H9 (cell line): ENCODE measurements at regions not wholly inside any gene's neighbourhood (a gene's known extent, or its start where the extent isn't known, plus 50 kb on each side); places are given as distances from the start of the nearest gene placed in this dataset.

Source experiments
- DNase-seq: peaks from one replicate; pipeline ENCODE4 v3.0.0-alpha.2; 2017
- H2AFZ ChIP-seq: one replicate; pipeline ENCODE4 v1.6.1; 2013; ENCODE audit warnings: mild to moderate bottlenecking, low read length, control low read depth, moderate library complexity
- H2AK5ac ChIP-seq: 2 replicates; pipeline ENCODE4 v1.6.1; 2013; ENCODE audit warnings: low read length, control low read depth, mixed read lengths; ENCODE audit not compliant: insufficient read length
- H2BK120ac ChIP-seq: one replicate; pipeline ENCODE4 v1.6.1; 2013; ENCODE audit warnings: low read depth, mild to moderate bottlenecking, low read length, control low read depth, inconsistent platforms; ENCODE audit not compliant: poor library complexity, severe bottlenecking
- H2BK12ac ChIP-seq: 2 replicates; pipeline ENCODE4 v1.6.1; 2013; ENCODE audit warnings: low read length, control low read depth, mixed read lengths, low read depth; ENCODE audit not compliant: insufficient read length
- H2BK15ac ChIP-seq: 2 replicates; pipeline ENCODE4 v1.6.1; 2013; ENCODE audit warnings: low read depth, low read length, control low read depth
- H2BK20ac ChIP-seq: one replicate; pipeline ENCODE4 v1.6.1; 2013; ENCODE audit warnings: low read depth, mild to moderate bottlenecking, low read length, control low read depth, inconsistent platforms; ENCODE audit not compliant: poor library complexity, severe bottlenecking
- H2BK5ac ChIP-seq: 2 replicates; pipeline ENCODE4 v1.6.1; 2013; ENCODE audit warnings: low read length, control low read depth, mixed read lengths; ENCODE audit not compliant: insufficient read length
- H3K14ac ChIP-seq: 2 replicates; pipeline ENCODE4 v1.6.1; 2013; ENCODE audit warnings: low read length, control low read depth; ENCODE audit not compliant: insufficient read depth
- H3K18ac ChIP-seq: 2 replicates; pipeline ENCODE4 v1.6.1; 2013; ENCODE audit warnings: low read depth, mild to moderate bottlenecking, mixed read lengths, low read length, control low read depth; ENCODE audit not compliant: insufficient read length
- H3K23ac ChIP-seq: 2 replicates; pipeline ENCODE4 v1.6.1; 2013; ENCODE audit warnings: low read length, control low read depth, mixed read lengths, low read depth; ENCODE audit not compliant: insufficient read length
- H3K23me2 ChIP-seq: 2 replicates; pipeline ENCODE4 v1.6.1; 2013; ENCODE audit warnings: low read depth, mild to moderate bottlenecking, mixed read lengths, low read length, control low read depth; ENCODE audit not compliant: insufficient read length, poor library complexity, severe bottlenecking
- H3K27ac ChIP-seq: 2 replicates; pipeline ENCODE4 v1.5.1; 2013; ENCODE audit warnings: low read length, control low read depth, mixed read lengths, low read depth; ENCODE audit not compliant: insufficient read length
- H3K27me3 ChIP-seq: 2 replicates; pipeline ENCODE4 v1.6.1; 2013; ENCODE audit warnings: low read length, control low read depth, inconsistent platforms; ENCODE audit not compliant: insufficient read depth
- H3K4ac ChIP-seq: 2 replicates; pipeline ENCODE4 v1.6.1; 2013; ENCODE audit warnings: low read depth, mild to moderate bottlenecking, control low read depth, inconsistent platforms, low read length, moderate library complexity
- H3K4me1 ChIP-seq: 2 replicates; pipeline ENCODE4 v1.6.1; 2013; ENCODE audit warnings: low read length, control low read depth, inconsistent platforms; ENCODE audit not compliant: insufficient read depth
- H3K4me2 ChIP-seq: 2 replicates; pipeline ENCODE4 v1.6.1; 2013; ENCODE audit warnings: low read length, control low read depth, mixed read lengths; ENCODE audit not compliant: insufficient read length, insufficient read depth
- H3K56ac ChIP-seq: 2 replicates; pipeline ENCODE4 v1.6.1; 2013; ENCODE audit warnings: low read depth, mild to moderate bottlenecking, mixed read lengths, low read length, control low read depth; ENCODE audit not compliant: insufficient read length
- H3K79me1 ChIP-seq: 2 replicates; pipeline ENCODE4 v1.6.1; 2013; ENCODE audit warnings: low read depth, mild to moderate bottlenecking, moderate library complexity, low read length, control low read depth, inconsistent platforms; ENCODE audit not compliant: insufficient read depth, poor library complexity, severe bottlenecking
- H3K79me2 ChIP-seq: 2 replicates; pipeline ENCODE4 v1.6.1; 2013; ENCODE audit warnings: low read length, control low read depth, inconsistent platforms; ENCODE audit not compliant: insufficient read depth
- H3K9ac ChIP-seq: 2 replicates; pipeline ENCODE4 v1.6.1; 2013; ENCODE audit warnings: low read length, control low read depth, mixed read lengths; ENCODE audit not compliant: insufficient read length; ENCODE audit errors: extremely low read depth
- H3K9me3 ChIP-seq: one replicate; pipeline ENCODE4 v1.6.1; 2013; ENCODE audit warnings: low read depth, low read length, inconsistent platforms; ENCODE audit not compliant: control insufficient read depth
- H3T11ph ChIP-seq: one replicate; pipeline ENCODE4 v1.6.1; 2013; ENCODE audit warnings: mild to moderate bottlenecking, low read length, control low read depth, inconsistent platforms
- H4K20me1 ChIP-seq: one replicate; pipeline ENCODE4 v1.6.1; 2013; ENCODE audit not compliant: control insufficient read depth, insufficient read length, insufficient read depth
- H4K5ac ChIP-seq: 2 replicates; pipeline ENCODE4 v1.6.1; 2013; ENCODE audit warnings: low read depth, mild to moderate bottlenecking, mixed read lengths, low read length, control low read depth; ENCODE audit not compliant: insufficient read length
- H4K8ac ChIP-seq: replicated peaks from 2 replicates; pipeline ENCODE4 v1.6.1; 2013; ENCODE audit warnings: low read length, control low read depth, mixed read lengths, low read depth; ENCODE audit not compliant: insufficient read length
- H4K91ac ChIP-seq: 2 replicates; pipeline ENCODE4 v1.6.1; 2013; ENCODE audit warnings: low read depth, mild to moderate bottlenecking, moderate library complexity, mixed read lengths, low read length, control low read depth; ENCODE audit not compliant: insufficient read length
- H3K27ac Mint-ChIP-seq, 3 experiments: 2 replicates in 2 of 3; 3 replicates in 1 of 3; pipeline ENCODE4 v1.8.0; 2020 to 2021; ENCODE audit warnings: mixed read lengths in 3 of 3, mild to moderate bottlenecking in 1 of 3, moderate library complexity in 1 of 3
- H3K27me3 Mint-ChIP-seq: 2 replicates; pipeline ENCODE4 v1.8.0; 2021; ENCODE audit warnings: low read depth, mild to moderate bottlenecking, moderate library complexity, mixed read lengths
- H3K36me3 Mint-ChIP-seq, 3 experiments: 2 replicates in 2 of 3; 3 replicates in 1 of 3; pipeline ENCODE4 v1.8.0; 2020 to 2021; ENCODE audit warnings: low read depth in 3 of 3, mixed read lengths in 3 of 3; ENCODE audit not compliant: insufficient read depth in 1 of 3
- H3K4me1 Mint-ChIP-seq, 2 experiments: 2 replicates each; pipeline ENCODE4 v1.8.0; 2020; ENCODE audit warnings: mixed read lengths in 2 of 2
- H3K4me3 Mint-ChIP-seq, 2 experiments: 2 replicates in 1 of 2; 3 replicates in 1 of 2; pipeline ENCODE4 v1.8.0; 2020 to 2021; ENCODE audit warnings: mild to moderate bottlenecking in 2 of 2, mixed read lengths in 2 of 2, moderate library complexity in 1 of 2
- H3K9me3 Mint-ChIP-seq, 2 experiments: 2 replicates in 1 of 2; 3 replicates in 1 of 2; pipeline ENCODE4 v1.8.0; 2020; ENCODE audit warnings: mild to moderate bottlenecking in 2 of 2, mixed read lengths in 2 of 2, moderate library complexity in 1 of 2
- WGBS: extraction: QIAGEN DNeasy Blood & Tissue Kit; methylation state at CpG from one replicate; pipeline ENCODE4 v1.1.7; 2013; ENCODE audit warnings: missing lambda C conversion rate, low lambda C conversion rate, mixed read lengths; ENCODE audit not compliant: insufficient read length; ENCODE audit errors: extremely low coverage; 5-methylcytosine and 5-hydroxymethylcytosine counted together
- TF ChIP-seq, protein P1 (sequence below): fragments of 200-600 bp; sonication (generic); conservative IDR thresholded peaks from 3 replicates; pipeline ENCODE4 v1.8.0; 2021; ENCODE audit warnings: antibody characterized with exemption, mild to moderate bottlenecking

DNA sequence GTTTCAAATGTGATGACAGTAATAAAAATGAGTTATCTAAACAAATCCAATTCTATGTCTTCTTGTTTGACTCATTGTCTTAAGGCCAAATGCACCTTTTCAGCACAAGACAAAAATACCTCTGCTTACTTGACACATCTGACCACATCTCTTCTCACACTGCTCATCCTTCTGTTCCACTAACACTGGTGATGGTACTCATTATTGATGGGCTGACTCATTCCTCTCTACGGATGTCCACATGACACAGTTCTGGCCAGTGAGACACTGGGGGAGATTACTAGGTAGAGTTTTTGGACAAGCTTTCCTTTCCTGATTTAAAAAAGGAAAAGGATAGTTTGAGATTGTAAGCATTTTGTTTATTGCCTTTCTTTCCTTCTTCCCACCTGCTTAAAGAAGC, 410.6 kb upstream of the THRB start:
- Histone ChIP-seq H3K23ac (no peak overlapping the region), H3K9ac (no peak overlapping the region), H2BK15ac (no peak overlapping the region), H3K79me1 (no peaks in the 10 kb centered on the region), H3K27ac (no peak overlapping the region), H2BK12ac (no peak overlapping the region), H3K56ac (no peak overlapping the region), H3K9me3 (no peaks in the 10 kb centered on the region), H2BK20ac (no peak overlapping the region), H3T11ph (no peak overlapping the region), H2AK5ac (no peak overlapping the region), H4K20me1 (no peaks in the 10 kb centered on the region), H3K27me3 (no peaks in the 10 kb centered on the region), H3K18ac (no peak overlapping the region), H2BK120ac (no peak overlapping the region), H3K14ac (no peak overlapping the region), H3K4me2 (no peak overlapping the region), H4K8ac (no peak overlapping the region), H3K79me2 (no peaks in the 10 kb centered on the region), H4K5ac (no peak overlapping the region), H3K4ac (no peak overlapping the region), H2BK5ac (no peak overlapping the region), H3K23me2 (no peaks in the 10 kb centered on the region), H2AFZ (no peak overlapping the region), H4K91ac (no peak overlapping the region), H3K4me1 (no peaks in the 10 kb centered on the region)
- no peak overlapping the region for H3K4me3 Mint-ChIP-seq
- no peaks in the 10 kb centered on the region for H3K9me3 Mint-ChIP-seq
- H3K27me3 Mint-ChIP-seq: no peaks in the 10 kb centered on the region
- no peak for DNase-seq
- no peaks in the 10 kb centered on the region for H3K4me1 Mint-ChIP-seq
- no peaks in the 10 kb centered on the region for H3K36me3 Mint-ChIP-seq
- no CpG with 5 or more reads among the region's 1 CpG for WGBS
- H3K27ac Mint-ChIP-seq: no peak overlapping the region
- TF ChIP-seq, protein P1, sequence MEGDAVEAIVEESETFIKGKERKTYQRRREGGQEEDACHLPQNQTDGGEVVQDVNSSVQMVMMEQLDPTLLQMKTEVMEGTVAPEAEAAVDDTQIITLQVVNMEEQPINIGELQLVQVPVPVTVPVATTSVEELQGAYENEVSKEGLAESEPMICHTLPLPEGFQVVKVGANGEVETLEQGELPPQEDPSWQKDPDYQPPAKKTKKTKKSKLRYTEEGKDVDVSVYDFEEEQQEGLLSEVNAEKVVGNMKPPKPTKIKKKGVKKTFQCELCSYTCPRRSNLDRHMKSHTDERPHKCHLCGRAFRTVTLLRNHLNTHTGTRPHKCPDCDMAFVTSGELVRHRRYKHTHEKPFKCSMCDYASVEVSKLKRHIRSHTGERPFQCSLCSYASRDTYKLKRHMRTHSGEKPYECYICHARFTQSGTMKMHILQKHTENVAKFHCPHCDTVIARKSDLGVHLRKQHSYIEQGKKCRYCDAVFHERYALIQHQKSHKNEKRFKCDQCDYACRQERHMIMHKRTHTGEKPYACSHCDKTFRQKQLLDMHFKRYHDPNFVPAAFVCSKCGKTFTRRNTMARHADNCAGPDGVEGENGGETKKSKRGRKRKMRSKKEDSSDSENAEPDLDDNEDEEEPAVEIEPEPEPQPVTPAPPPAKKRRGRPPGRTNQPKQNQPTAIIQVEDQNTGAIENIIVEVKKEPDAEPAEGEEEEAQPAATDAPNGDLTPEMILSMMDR: no peak
